GM21447 (cell line): ENCODE measurements at regions not wholly inside any gene's neighbourhood (a gene's known extent, or its start where the extent isn't known, plus 50 kb on each side); places are given as distances from the start of the nearest gene placed in this dataset.

ENCODE experiments used
- ATAC-seq: cut with Tn5 transposase; IDR thresholded peaks from one replicate; pipeline ENCODE4 v1.9.1; 2021; ENCODE audit not compliant: unreplicated experiment

- no peak for ATAC-seq
Observed at GRCh38 chr4:157795495-157795894, 377.3 kb downstream of the GASK1B start.

GRCh38 chr4:157792716-157793115 is 380.1 kb downstream of the GASK1B start:
- no peak for ATAC-seq

- no peak for ATAC-seq
Observed at GRCh38 chr4:157791236-157791635, 381.6 kb downstream of the GASK1B start.

GRCh38 chr4:157787618-157788017 is 385.2 kb downstream of the GASK1B start:
- ATAC-seq, result no peak

- ATAC-seq, result no peak
Observed at GRCh38 chr4:157781361-157781760, 391.5 kb downstream of the GASK1B start.

GRCh38 chr4:157779081-157779480 is 393.7 kb downstream of the GASK1B start:
- ATAC-seq, result no peak

GRCh38 chr4:157776930-157777528 is 395.8 kb downstream of the GASK1B start:
- no peak for ATAC-seq

- ATAC-seq, result no peak
Observed at GRCh38 chr4:157775971-157776370, 396.9 kb downstream of the GASK1B start.

GRCh38 chr4:157772907-157773306 is 399.9 kb downstream of the GASK1B start:
- no peak for ATAC-seq

- ATAC-seq, result no peak
Observed at GRCh38 chr4:157768419-157768818, 404.4 kb downstream of the GASK1B start.

GRCh38 chr4:157763490-157763889 is 409.3 kb downstream of the GASK1B start:
- ATAC-seq, result no peak

- ATAC-seq, result no peak
Observed at GRCh38 chr4:157754410-157754809, 418.4 kb downstream of the GASK1B start.

GRCh38 chr4:157751631-157752030 is 421.2 kb downstream of the GASK1B start:
- no peak for ATAC-seq

GRCh38 chr4:157741642-157742041 is 431.2 kb downstream of the GASK1B start:
- no peak for ATAC-seq

GRCh38 chr4:157739242-157739641 is 433.6 kb downstream of the GASK1B start:
- no peak for ATAC-seq

GRCh38 chr4:157728215-157728614 is 444.6 kb downstream of the GASK1B start:
- ATAC-seq, result no peak

- no peak for ATAC-seq
Observed at GRCh38 chr4:157727163-157727562, 445.7 kb downstream of the GASK1B start.

- ATAC-seq, result no peak
Observed at GRCh38 chr4:157722146-157722545, 450.7 kb downstream of the GASK1B start.

GRCh38 chr4:157713342-157713741 is 459.5 kb downstream of the GASK1B start:
- no peak for ATAC-seq

- ATAC-seq, result no peak
Observed at GRCh38 chr4:157706155-157706554, 466.7 kb downstream of the GASK1B start.

GRCh38 chr4:157702831-157703230 is 470.0 kb downstream of the GASK1B start:
- ATAC-seq, result no peak

- no peak for ATAC-seq
Observed at GRCh38 chr4:157701695-157701994, 471.2 kb downstream of the GASK1B start.

- no peak for ATAC-seq
Observed at GRCh38 chr4:157700898-157701694, 471.7 kb downstream of the GASK1B start.
